ENCODE measurements at regions not wholly inside any gene's neighbourhood (a gene's known extent, or its start where the extent isn't known, plus 50 kb on each side); places are given as distances from the start of the nearest gene placed in this dataset.

DNA sequence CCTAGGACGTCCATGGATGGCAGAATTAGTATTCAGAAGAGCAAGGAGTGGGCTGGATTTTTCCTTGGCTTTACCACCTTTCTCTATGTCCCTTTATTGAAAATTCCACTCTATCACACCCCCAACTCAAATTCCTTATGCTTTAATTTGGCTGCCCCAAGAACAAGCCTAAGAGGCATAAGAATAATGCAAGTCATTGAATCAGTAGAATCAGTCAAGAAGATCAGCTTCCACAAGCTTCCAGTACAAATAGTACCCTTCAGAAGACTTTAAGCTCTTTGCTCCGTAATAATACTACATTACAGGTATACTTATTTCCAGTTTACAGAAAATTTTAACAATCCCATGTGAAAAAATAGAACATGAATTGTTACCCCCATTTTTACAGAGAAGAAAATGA, 51.0 kb upstream of the SNAP25 start:
- 61 to 62% methylated on average over 2 of the region's 2 CpGs for WGBS, 2 donors
- no peak for TF ChIP-seq POLR2A (IDR thresholded peaks at IDR 0.05)
- TF ChIP-seq, protein P1, sequence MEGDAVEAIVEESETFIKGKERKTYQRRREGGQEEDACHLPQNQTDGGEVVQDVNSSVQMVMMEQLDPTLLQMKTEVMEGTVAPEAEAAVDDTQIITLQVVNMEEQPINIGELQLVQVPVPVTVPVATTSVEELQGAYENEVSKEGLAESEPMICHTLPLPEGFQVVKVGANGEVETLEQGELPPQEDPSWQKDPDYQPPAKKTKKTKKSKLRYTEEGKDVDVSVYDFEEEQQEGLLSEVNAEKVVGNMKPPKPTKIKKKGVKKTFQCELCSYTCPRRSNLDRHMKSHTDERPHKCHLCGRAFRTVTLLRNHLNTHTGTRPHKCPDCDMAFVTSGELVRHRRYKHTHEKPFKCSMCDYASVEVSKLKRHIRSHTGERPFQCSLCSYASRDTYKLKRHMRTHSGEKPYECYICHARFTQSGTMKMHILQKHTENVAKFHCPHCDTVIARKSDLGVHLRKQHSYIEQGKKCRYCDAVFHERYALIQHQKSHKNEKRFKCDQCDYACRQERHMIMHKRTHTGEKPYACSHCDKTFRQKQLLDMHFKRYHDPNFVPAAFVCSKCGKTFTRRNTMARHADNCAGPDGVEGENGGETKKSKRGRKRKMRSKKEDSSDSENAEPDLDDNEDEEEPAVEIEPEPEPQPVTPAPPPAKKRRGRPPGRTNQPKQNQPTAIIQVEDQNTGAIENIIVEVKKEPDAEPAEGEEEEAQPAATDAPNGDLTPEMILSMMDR (IDR thresholded peaks at IDR 0.05), result no peak
- DNase-seq, result no peak
- H3K27me3 ChIP-seq, result no peaks in the 10 kb centered on the region
- ATAC-seq, result no peak
- no peak overlapping the region for H3K4me3 ChIP-seq
- H3K9me3 ChIP-seq, result no peaks in the 10 kb centered on the region
- no peaks in the 10 kb centered on the region for H3K36me3 ChIP-seq (replicated peaks in 1 of 2; ENCODE audit: insufficient read depth in 1 of 2, low read depth in 2 of 2)
- intact Hi-C loops (cut with DNase I), result no loop called here
- H3K27ac ChIP-seq, result no peak overlapping the region
- peaks cover 5% of the 10 kb centered on the region for H3K4me1 ChIP-seq
